Ishikawa (cell line): ENCODE measurements at regions not wholly inside any gene's neighbourhood (a gene's known extent, or its start where the extent isn't known, plus 50 kb on each side); places are given as distances from the start of the nearest gene placed in this dataset.

Source experiments
- MAX ChIP-seq: IDR thresholded peaks from 2 replicates; pipeline ENCODE4 v1.6.1; 2012
- USF1 ChIP-seq: IDR thresholded peaks from 2 replicates; pipeline ENCODE4 v1.6.1; 2012

GRCh38 chr10:3691482-3691881, 93.5 kb downstream of the KLF6 start:
- TF ChIP-seq MAX (no peak), USF1 (no peak)
